Peyer's patch (tissue), 4 donors: ENCODE measurements at regions not wholly inside any gene's neighbourhood (a gene's known extent, or its start where the extent isn't known, plus 50 kb on each side); places are given as distances from the start of the nearest gene placed in this dataset.
A peak's percentile ranks its signal among the peaks of the same experiment; 100 is the strongest.
"Not testable (repeated sequence)": the region's sequence is repeated elsewhere in the genome, so short reads cannot be mapped to it uniquely, and the experiment has no call there.

Experiments
- DNase-seq, 3 donors: peaks; one replicate each; pipeline ENCODE4 v3.0.0-alpha.2; 2017 to 2019
- H3K27ac ChIP-seq, 4 donors: fragments of 200-600 bp; sonication (generic); one replicate each; pipeline ENCODE4 v1.5.1; 2016 to 2019
- H3K27me3 ChIP-seq, 2 donors: fragments of 200-600 bp; sonication (generic); one replicate each; pipeline ENCODE4 v1.5.1; 2019
- H3K36me3 ChIP-seq, 3 donors: fragments of 200-600 bp; sonication (generic); one replicate each; pipeline ENCODE4 v1.5.1; 2016 to 2019
- H3K4me1 ChIP-seq, 4 donors: fragments of 200-600 bp; sonication (generic); one replicate each; pipeline ENCODE4 v1.5.1; 2016 to 2019
- H3K4me3 ChIP-seq, 4 donors: fragments of 200-600 bp; sonication (generic); 1 replicate in 3 of 4; 2 replicates in 1 of 4; pipeline ENCODE4 v1.5.1; 2016 to 2019; ENCODE audit warnings: mild to moderate bottlenecking in 1 of 4
- H3K9me3 ChIP-seq, 4 donors: fragments of 200-600 bp; sonication (generic); one replicate each; pipeline ENCODE4 v1.5.1; 2016 to 2019; ENCODE audit warnings: mild to moderate bottlenecking in 1 of 4
- POLR2A ChIP-seq, 2 donors: fragments of 450-650 bp; IDR thresholded peaks; one replicate each; pipeline ENCODE4 v1.5.1; 2017; ENCODE audit warnings: antibody characterized with exemption in 2 of 2, mild to moderate bottlenecking in 2 of 2, moderate library complexity in 2 of 2
- TF ChIP-seq, protein P1 (sequence below), 6 experiments: fragments of 450-650 bp in 4 of 6; fragments of 200-600 bp in 2 of 6; sonication (generic) in 1 of 6; IDR thresholded peaks; one replicate each; pipeline ENCODE4 v1.5.1; 2017 to 2019; ENCODE audit warnings: antibody characterized with exemption in 6 of 6, mild to moderate bottlenecking in 3 of 6, moderate library complexity in 1 of 6

DNA sequence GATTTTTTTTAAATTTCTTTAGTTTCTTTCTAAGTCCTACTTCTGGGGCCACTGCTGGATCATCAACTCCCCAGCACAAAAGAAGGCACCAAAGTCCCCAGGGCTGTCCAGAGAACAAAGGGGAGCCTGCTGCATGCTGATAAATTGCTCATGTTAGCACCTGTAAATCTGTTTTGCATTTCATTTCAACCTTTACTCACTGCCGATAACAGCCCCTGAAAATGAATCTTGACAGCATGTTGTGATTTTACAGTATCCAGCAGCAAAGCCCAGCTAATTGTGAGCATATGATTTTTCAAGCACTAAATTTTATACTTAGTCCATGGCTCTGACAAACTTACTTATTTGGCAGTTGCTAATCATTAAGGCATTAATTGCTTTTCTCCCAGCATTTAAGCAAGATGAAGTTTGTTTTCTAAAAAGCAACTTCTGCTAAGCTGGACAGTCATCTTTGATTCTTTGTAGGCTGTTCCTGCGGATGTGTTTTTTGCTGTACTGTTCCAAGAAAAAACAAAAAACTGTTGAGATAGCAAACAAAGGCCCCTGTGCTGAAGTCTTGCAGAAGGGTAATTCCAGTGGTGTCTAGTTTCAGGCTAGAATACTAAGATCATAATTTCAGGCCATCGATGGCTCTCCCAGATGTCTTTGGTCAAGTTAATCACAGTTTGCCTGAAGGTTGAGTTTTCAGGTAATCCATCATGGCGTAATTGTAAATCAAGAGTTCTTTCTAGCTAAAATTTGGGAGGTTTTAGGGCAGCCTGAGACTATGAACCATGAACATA lies 73.1 kb upstream of the GAS1 start:
- H3K27me3 ChIP-seq = no peaks in the 10 kb centered on the region
- no peak for DNase-seq
- no peaks in the 10 kb centered on the region for H3K9me3 ChIP-seq
- no peak overlapping the region for H3K27ac ChIP-seq
- H3K4me3 ChIP-seq = no peak overlapping the region
- no peak for TF ChIP-seq POLR2A (IDR thresholded peaks at IDR 0.05)
- TF ChIP-seq, protein P1, sequence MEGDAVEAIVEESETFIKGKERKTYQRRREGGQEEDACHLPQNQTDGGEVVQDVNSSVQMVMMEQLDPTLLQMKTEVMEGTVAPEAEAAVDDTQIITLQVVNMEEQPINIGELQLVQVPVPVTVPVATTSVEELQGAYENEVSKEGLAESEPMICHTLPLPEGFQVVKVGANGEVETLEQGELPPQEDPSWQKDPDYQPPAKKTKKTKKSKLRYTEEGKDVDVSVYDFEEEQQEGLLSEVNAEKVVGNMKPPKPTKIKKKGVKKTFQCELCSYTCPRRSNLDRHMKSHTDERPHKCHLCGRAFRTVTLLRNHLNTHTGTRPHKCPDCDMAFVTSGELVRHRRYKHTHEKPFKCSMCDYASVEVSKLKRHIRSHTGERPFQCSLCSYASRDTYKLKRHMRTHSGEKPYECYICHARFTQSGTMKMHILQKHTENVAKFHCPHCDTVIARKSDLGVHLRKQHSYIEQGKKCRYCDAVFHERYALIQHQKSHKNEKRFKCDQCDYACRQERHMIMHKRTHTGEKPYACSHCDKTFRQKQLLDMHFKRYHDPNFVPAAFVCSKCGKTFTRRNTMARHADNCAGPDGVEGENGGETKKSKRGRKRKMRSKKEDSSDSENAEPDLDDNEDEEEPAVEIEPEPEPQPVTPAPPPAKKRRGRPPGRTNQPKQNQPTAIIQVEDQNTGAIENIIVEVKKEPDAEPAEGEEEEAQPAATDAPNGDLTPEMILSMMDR (IDR thresholded peaks at IDR 0.05) = no peak
- no peaks in the 10 kb centered on the region for H3K4me1 ChIP-seq
- no peaks in the 10 kb centered on the region for H3K36me3 ChIP-seq

DNA sequence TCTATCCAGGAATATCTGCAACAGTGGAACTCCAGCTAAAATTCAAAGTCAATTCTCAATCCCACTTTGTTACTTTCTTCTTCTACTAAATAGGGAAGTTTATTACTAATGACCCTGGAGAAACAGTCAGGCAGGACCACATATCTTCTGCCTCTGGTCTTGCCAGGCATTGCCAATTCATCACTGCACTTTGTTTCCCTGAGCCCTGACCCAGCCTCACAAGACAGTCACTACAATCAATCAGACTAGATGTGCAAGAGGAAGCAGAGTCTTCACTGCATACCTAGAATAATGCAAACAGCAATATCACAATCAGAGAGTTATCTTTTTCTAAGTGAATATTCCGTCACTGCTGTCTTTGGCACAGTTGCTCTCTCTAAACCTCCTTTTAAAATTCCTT lies 74.9 kb upstream of the GAS1 start:
- no peak for DNase-seq
- no peaks in the 10 kb centered on the region for H3K36me3 ChIP-seq
- H3K9me3 ChIP-seq = no peaks in the 10 kb centered on the region
- TF ChIP-seq, protein P1 (IDR thresholded peaks at IDR 0.05) = no peak
- no peak for TF ChIP-seq POLR2A (IDR thresholded peaks at IDR 0.05)
- H3K27ac ChIP-seq = no peak overlapping the region
- no peaks in the 10 kb centered on the region for H3K27me3 ChIP-seq
- H3K4me3 ChIP-seq = no peak overlapping the region
- no peaks in the 10 kb centered on the region for H3K4me1 ChIP-seq

DNA sequence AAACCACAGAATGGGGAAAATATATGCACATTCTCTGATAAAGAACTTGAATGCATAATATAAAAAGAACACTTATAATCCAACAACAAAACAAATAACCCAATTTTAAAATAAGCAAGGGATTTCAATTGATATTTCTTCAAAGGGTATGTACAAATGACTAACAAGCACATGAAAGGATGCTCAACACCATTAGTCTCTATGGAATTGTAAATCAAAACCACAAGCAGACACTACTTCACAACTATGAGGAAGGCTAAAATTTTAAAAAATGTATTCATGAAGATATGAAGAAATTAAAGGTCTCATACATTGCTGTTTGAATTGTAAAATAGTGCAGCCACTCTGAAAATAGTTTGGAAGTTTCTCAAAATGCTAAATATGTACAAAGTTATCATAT lies 78.9 kb upstream of the GAS1 start:
- no peak for DNase-seq
- no peaks in the 10 kb centered on the region for H3K9me3 ChIP-seq
- H3K27me3 ChIP-seq = no peaks in the 10 kb centered on the region
- no peak overlapping the region for H3K4me3 ChIP-seq
- H3K4me1 ChIP-seq = no peaks in the 10 kb centered on the region
- no peak overlapping the region for H3K27ac ChIP-seq
- no peak for TF ChIP-seq POLR2A (IDR thresholded peaks at IDR 0.05)
- TF ChIP-seq, protein P1 (IDR thresholded peaks at IDR 0.05) = no peak
- no peaks in the 10 kb centered on the region for H3K36me3 ChIP-seq

DNA sequence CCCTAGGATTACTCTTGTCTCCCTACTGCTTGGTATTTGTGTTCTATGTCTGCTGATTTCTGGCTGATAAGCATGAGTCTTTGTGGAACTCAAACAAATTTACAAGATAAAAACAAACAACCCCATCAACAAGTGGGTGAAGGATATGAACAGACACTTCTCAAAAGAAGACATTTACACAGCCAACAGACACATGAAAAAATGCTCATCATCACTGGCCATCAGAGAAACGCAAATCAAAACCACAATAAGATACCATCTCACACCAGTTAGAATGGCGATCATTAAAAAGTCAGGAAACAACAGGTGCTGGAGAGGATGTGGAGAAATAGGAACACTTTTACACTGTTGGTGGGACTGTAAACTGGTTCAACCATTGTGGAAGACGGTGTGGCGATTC lies 81.5 kb upstream of the GAS1 start:
- H3K4me1 ChIP-seq, H3K9me3 ChIP-seq, H3K4me3 ChIP-seq, H3K27ac ChIP-seq, H3K27me3 ChIP-seq, DNase-seq, H3K36me3 ChIP-seq: not testable (repeated sequence)

DNA sequence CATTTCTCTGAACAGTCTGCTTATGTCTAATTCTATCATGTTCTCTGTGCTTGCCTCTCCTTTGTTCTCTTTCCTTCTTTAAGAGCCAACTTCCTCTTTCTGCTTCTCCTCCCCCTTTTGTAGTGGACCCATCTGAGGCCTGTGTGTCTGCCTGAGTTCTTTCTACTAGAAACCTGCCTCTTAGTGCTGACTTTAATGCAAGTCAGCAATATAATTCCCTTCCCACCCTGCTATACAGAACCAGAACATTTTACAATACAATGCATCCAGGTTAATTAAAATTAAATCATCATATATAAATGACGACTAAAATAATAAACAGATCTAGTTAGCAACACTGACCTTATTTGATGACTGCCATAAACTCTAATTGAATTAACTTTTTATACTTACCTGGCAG lies 82.6 kb upstream of the GAS1 start:
- no peaks in the 10 kb centered on the region for H3K9me3 ChIP-seq
- no peaks in the 10 kb centered on the region for H3K4me1 ChIP-seq
- DNase-seq = no peak
- H3K36me3 ChIP-seq = no peaks in the 10 kb centered on the region
- no peak overlapping the region for H3K4me3 ChIP-seq
- TF ChIP-seq, protein P1 (IDR thresholded peaks at IDR 0.05) = no peak
- no peak for TF ChIP-seq POLR2A (IDR thresholded peaks at IDR 0.05)
- H3K27me3 ChIP-seq = no peaks in the 10 kb centered on the region
- no peak overlapping the region for H3K27ac ChIP-seq

DNA sequence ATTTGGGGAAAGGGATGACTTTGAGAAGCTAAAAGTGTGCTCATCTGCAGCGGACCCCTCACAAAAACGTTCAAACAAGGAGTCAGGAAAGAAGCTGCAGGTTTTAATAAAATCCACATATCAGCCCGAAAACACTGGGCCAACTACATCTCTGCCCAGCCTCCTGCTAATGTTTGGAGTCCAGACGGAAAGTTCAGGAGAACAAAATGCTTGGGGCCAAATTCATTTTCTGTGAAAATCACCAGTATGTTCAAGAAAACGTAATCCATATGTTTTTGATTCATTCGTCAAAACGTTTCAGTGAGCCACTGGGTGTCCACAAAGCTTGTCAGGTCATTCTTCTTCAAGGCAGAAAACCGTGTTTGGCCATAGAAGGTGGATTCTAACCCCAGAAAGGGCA lies 87.5 kb upstream of the GAS1 start:
- TF ChIP-seq, protein P1 (IDR thresholded peaks at IDR 0.05) = no peak
- TF ChIP-seq POLR2A (IDR thresholded peaks at IDR 0.05) = no peak
- no peak overlapping the region for H3K4me3 ChIP-seq
- no peaks in the 10 kb centered on the region for H3K9me3 ChIP-seq
- no peaks in the 10 kb centered on the region for H3K36me3 ChIP-seq
- H3K27me3 ChIP-seq = no peaks in the 10 kb centered on the region
- no peak for DNase-seq
- H3K4me1 ChIP-seq = no peaks in the 10 kb centered on the region
- H3K27ac ChIP-seq = peak overlapping the region in 1 of 4 donors; percentile 62
